WERI-Rb-1 (cell line): ENCODE measurements at regions not wholly inside any gene's neighbourhood (a gene's known extent, or its start where the extent isn't known, plus 50 kb on each side); places are given as distances from the start of the nearest gene placed in this dataset.
A peak's percentile ranks its signal among the peaks of the same experiment; 100 is the strongest.

Experiments used
- DNase-seq: peaks from one replicate; pipeline ENCODE4 v3.0.0-alpha.2; 2020
- H3K27ac ChIP-seq: fragments of 250-450 bp; sonication (Bioruptor Pico); 2 replicates; pipeline ENCODE4 v1.5.1; 2020; ENCODE audit warnings: mild to moderate bottlenecking, moderate library complexity
- H3K27me3 ChIP-seq: fragments of 250-450 bp; sonication (Bioruptor Pico); 2 replicates; pipeline ENCODE4 v1.5.1; 2021; ENCODE audit warnings: mild to moderate bottlenecking, low read depth, moderate library complexity; ENCODE audit not compliant: insufficient read depth, severe bottlenecking
- H3K36me3 ChIP-seq: fragments of 250-450 bp; sonication (Bioruptor Pico); 2 replicates; pipeline ENCODE4 v1.5.1; 2020; ENCODE audit warnings: mild to moderate bottlenecking, moderate library complexity
- H3K4me3 ChIP-seq: 2 replicates; pipeline ENCODE4 v1.5.1; 2011; ENCODE audit warnings: low read depth, mild to moderate bottlenecking, control low read depth, low read length
- H3K9me3 ChIP-seq: fragments of 250-450 bp; sonication (Bioruptor Pico); 2 replicates; pipeline ENCODE4 v1.5.1; 2021; ENCODE audit warnings: mild to moderate bottlenecking, moderate library complexity; ENCODE audit not compliant: severe bottlenecking
- CTCF ChIP-seq: IDR thresholded peaks from 2 replicates; pipeline ENCODE4 v1.5.1; 2011; ENCODE audit warnings: low read depth, mild to moderate bottlenecking, control low read depth, inconsistent platforms, low read length

DNA sequence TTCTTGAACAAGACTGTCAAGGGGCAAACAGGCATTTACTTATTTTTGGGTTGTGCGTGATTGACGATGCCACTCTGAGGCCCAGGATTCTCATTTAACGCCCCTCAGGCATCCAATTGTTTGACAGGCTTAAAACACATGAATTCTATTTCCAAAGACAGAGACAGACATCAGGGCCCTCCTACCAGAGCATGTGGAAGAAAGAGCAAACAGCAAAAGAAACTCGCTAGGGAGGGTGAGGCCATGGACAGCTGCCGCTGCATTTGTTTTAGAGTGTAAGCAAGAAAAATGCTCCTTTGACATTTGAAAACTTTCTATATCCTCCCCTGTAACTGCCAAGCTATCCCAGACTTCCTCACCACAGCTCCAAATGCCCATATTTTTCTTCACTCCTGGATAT, 410.1 kb downstream of the NPIPA8 start:
- H3K36me3 ChIP-seq: no peaks in the 10 kb centered on the region
- H3K27me3 ChIP-seq: no peaks in the 10 kb centered on the region
- DNase-seq: no peak
- no peak overlapping the region for H3K27ac ChIP-seq
- no peak overlapping the region for H3K4me3 ChIP-seq
- TF ChIP-seq CTCF: no peak
- no peaks in the 10 kb centered on the region for H3K9me3 ChIP-seq

GRCh38 chr16:17925761-17926160, 410.8 kb downstream of the NPIPA8 start:
- Histone ChIP-seq H3K27ac (no peak overlapping the region), H3K4me3 (no peak overlapping the region), H3K36me3 (no peaks in the 10 kb centered on the region), H3K27me3 (no peaks in the 10 kb centered on the region), H3K9me3 (no peaks in the 10 kb centered on the region)
- no peak for DNase-seq
- no peak for TF ChIP-seq CTCF

GRCh38 chr16:17921357-17921978, 415.1 kb downstream of the NPIPA8 start:
- DNase-seq: peak; percentile 80
- no peak overlapping the region for H3K27ac ChIP-seq
- no peaks in the 10 kb centered on the region for H3K27me3 ChIP-seq
- peak; percentile 80 for TF ChIP-seq CTCF
- no peaks in the 10 kb centered on the region for H3K36me3 ChIP-seq
- peaks cover 2% of the 10 kb centered on the region for H3K9me3 ChIP-seq
- no peak overlapping the region for H3K4me3 ChIP-seq

- TF ChIP-seq CTCF: no peak
- no peak overlapping the region for H3K27ac ChIP-seq
- H3K4me3 ChIP-seq: no peak overlapping the region
- H3K9me3 ChIP-seq: peaks cover 2% of the 10 kb centered on the region
- H3K36me3 ChIP-seq: no peaks in the 10 kb centered on the region
- DNase-seq: no peak
- H3K27me3 ChIP-seq: no peaks in the 10 kb centered on the region
Observed at GRCh38 chr16:17917316-17918019, 419.1 kb downstream of the NPIPA8 start.

DNA sequence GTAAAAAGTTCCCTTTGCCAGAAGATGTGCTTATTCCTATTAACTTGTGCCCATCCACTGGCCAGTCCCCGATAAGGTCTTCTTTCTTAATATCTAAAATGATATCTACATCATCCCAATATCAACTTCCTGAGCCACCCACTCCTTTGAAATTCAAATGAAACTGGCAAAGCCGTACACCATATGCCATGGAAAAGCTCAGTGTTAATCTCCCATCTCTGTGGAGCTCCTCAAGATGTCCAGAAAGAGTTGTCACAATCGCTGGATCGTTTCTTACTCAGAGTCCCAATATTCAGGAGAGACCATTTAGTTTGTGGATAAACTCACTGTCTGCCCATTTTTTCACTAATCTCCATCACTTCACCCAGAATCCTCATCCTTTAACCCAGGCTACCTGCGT, 420.7 kb downstream of the NPIPA8 start:
- Histone ChIP-seq H3K9me3 (peaks cover 2% of the 10 kb centered on the region), H3K27me3 (no peaks in the 10 kb centered on the region), H3K36me3 (no peaks in the 10 kb centered on the region), H3K4me3 (no peak overlapping the region), H3K27ac (no peak overlapping the region)
- DNase-seq: no peak
- no peak for TF ChIP-seq CTCF
